Effector memory CD4-positive, alpha-beta T cell (primary cell): ENCODE measurements at regions not wholly inside any gene's neighbourhood (a gene's known extent, or its start where the extent isn't known, plus 50 kb on each side); places are given as distances from the start of the nearest gene placed in this dataset.

Experiments
- DNase-seq, 3 donors: peaks; one replicate each; pipeline ENCODE4 v3.0.0-alpha.2; 2020
- H3K27ac ChIP-seq: 2 replicates; pipeline ENCODE4 v1.7.0; 2013; ENCODE audit warnings: mild to moderate bottlenecking, low read length, moderate library complexity; ENCODE audit not compliant: insufficient read depth, poor library complexity, severe bottlenecking
- H3K27me3 ChIP-seq: replicated peaks from 2 replicates; pipeline ENCODE4 v1.7.0; 2013; ENCODE audit warnings: mild to moderate bottlenecking, low read length; ENCODE audit not compliant: insufficient read depth, control insufficient read depth, poor library complexity, severe bottlenecking
- H3K36me3 ChIP-seq: 2 replicates; pipeline ENCODE4 v1.7.0; 2013; ENCODE audit warnings: mild to moderate bottlenecking, low read length, moderate library complexity; ENCODE audit not compliant: control insufficient read depth, insufficient read depth
- H3K4me1 ChIP-seq: 2 replicates; pipeline ENCODE4 v1.7.0; 2013; ENCODE audit warnings: low read length, mild to moderate bottlenecking; ENCODE audit not compliant: control insufficient read depth, insufficient read depth, poor library complexity, severe bottlenecking
- H3K4me3 ChIP-seq: 2 replicates; pipeline ENCODE4 v1.7.0; 2013; ENCODE audit warnings: low read length, low read depth, mild to moderate bottlenecking; ENCODE audit not compliant: insufficient read depth, poor library complexity, severe bottlenecking
- H3K9me3 ChIP-seq: 2 replicates; pipeline ENCODE4 v1.7.0; 2013; ENCODE audit warnings: mild to moderate bottlenecking, low read length, moderate library complexity; ENCODE audit not compliant: control insufficient read depth

GRCh38 chr17:15892244-15892643, 52.7 kb upstream of the ADORA2B start:
- H3K4me3 ChIP-seq: no peak overlapping the region
- DNase-seq: no peak
- no peaks in the 10 kb centered on the region for H3K4me1 ChIP-seq
- H3K36me3 ChIP-seq: no peaks in the 10 kb centered on the region
- no peaks in the 10 kb centered on the region for H3K9me3 ChIP-seq
- no peak overlapping the region for H3K27ac ChIP-seq
- H3K27me3 ChIP-seq: no peaks in the 10 kb centered on the region

- no peak for DNase-seq
- Histone ChIP-seq H3K36me3 (no peaks in the 10 kb centered on the region), H3K27ac (no peak overlapping the region), H3K27me3 (no peaks in the 10 kb centered on the region), H3K4me3 (no peak overlapping the region), H3K4me1 (no peaks in the 10 kb centered on the region), H3K9me3 (no peaks in the 10 kb centered on the region)
Measured at GRCh38 chr17:15892731-15893657, 51.9 kb upstream of the ADORA2B start.

- Histone ChIP-seq H3K27ac (no peak overlapping the region), H3K4me3 (no peak overlapping the region), H3K27me3 (no peaks in the 10 kb centered on the region), H3K4me1 (no peaks in the 10 kb centered on the region), H3K36me3 (no peaks in the 10 kb centered on the region), H3K9me3 (no peaks in the 10 kb centered on the region)
- DNase-seq: no peak
Measured at GRCh38 chr17:15893658-15894024, 51.3 kb upstream of the ADORA2B start.

- H3K4me1 ChIP-seq: no peaks in the 10 kb centered on the region
- no peak overlapping the region for H3K27ac ChIP-seq
- no peaks in the 10 kb centered on the region for H3K36me3 ChIP-seq
- DNase-seq: no peak
- no peaks in the 10 kb centered on the region for H3K27me3 ChIP-seq
- no peaks in the 10 kb centered on the region for H3K9me3 ChIP-seq
- H3K4me3 ChIP-seq: no peak overlapping the region
Measured at GRCh38 chr17:15894258-15894657, 50.7 kb upstream of the ADORA2B start.

GRCh38 chr17:15894913-15895658, 49.8 kb upstream of the ADORA2B start:
- Histone ChIP-seq H3K4me1 (no peaks in the 10 kb centered on the region), H3K36me3 (no peaks in the 10 kb centered on the region), H3K4me3 (no peak overlapping the region), H3K9me3 (no peaks in the 10 kb centered on the region), H3K27me3 (no peaks in the 10 kb centered on the region), H3K27ac (no peak overlapping the region)
- DNase-seq: no peak
